HEK293T (cell line): ENCODE measurements at regions not wholly inside any gene's neighbourhood (a gene's known extent, or its start where the extent isn't known, plus 50 kb on each side); places are given as distances from the start of the nearest gene placed in this dataset.

Experiments
- BHLHE40 ChIP-seq: fragments of 450-650 bp; IDR thresholded peaks from 2 replicates; pipeline ENCODE4 v1.6.1; 2016; ENCODE audit warnings: mild to moderate bottlenecking, moderate library complexity, borderline replicate concordance
- ELF4 ChIP-seq: fragments of 450-650 bp; IDR thresholded peaks from 2 replicates; pipeline ENCODE4 v1.6.1; 2017; ENCODE audit warnings: antibody characterized with exemption
- FOXM1 ChIP-seq: fragments of 450-650 bp; IDR thresholded peaks from 2 replicates; pipeline ENCODE4 v1.6.1; 2017; ENCODE audit warnings: mild to moderate bottlenecking, borderline replicate concordance
- TARDBP ChIP-seq: fragments of 450-650 bp; IDR thresholded peaks from 2 replicates; pipeline ENCODE4 v1.6.1; 2016

- TF ChIP-seq TARDBP (no peak), FOXM1 (no peak), ELF4 (no peak), BHLHE40 (no peak)
Measured at GRCh38 chr6:14912706-14913105, 333.2 kb upstream of the JARID2 start.
